Erythroblast (primary cell): ENCODE measurements at regions not wholly inside any gene's neighbourhood (a gene's known extent, or its start where the extent isn't known, plus 50 kb on each side); places are given as distances from the start of the nearest gene placed in this dataset.

ENCODE experiments used
- DNase-seq, 2 experiments: peaks; one replicate each; lab custom pipeline; 2025; lab: John Stamatoyannopoulos, UW
- GATA1 ChIP-seq: IDR thresholded peaks from 2 replicates; pipeline ENCODE4 v1.6.1; 2011; ENCODE audit warnings: low read depth, mild to moderate bottlenecking, control low read depth, low read length, moderate library complexity
- POLR2A ChIP-seq: IDR thresholded peaks from 2 replicates; pipeline ENCODE4 v1.6.1; 2011; ENCODE audit warnings: mild to moderate bottlenecking, low read length

GRCh38 chr7:46175221-46175620, 254.1 kb upstream of the IGFBP3 start:
- TF ChIP-seq GATA1 (no peak), POLR2A (no peak)
- DNase-seq = no peak

DNA sequence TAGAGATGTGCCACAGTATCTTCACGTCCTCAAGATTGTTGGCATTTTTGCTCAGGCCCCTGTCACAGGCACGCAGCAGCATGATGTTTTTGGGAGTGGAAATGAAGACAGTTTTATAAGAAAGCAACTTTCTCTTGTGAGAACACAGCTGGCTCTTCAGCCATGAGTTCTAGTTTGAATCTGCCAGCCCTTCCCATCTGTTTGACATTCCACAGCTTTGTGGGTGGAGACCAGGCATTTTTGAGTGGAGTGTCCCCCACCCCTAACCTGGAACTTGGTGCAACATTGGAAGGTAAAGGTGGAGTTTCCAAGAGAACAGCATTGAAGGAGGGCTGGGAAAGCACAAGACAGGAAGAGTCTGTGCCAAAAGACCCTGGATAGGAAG, 253.1 kb upstream of the IGFBP3 start:
- TF ChIP-seq GATA1 (no peak), POLR2A (no peak)
- no peak for DNase-seq

GRCh38 chr7:46173476-46174195, 252.6 kb upstream of the IGFBP3 start:
- no peak for DNase-seq
- TF ChIP-seq POLR2A (no peak), GATA1 (no peak)

DNA sequence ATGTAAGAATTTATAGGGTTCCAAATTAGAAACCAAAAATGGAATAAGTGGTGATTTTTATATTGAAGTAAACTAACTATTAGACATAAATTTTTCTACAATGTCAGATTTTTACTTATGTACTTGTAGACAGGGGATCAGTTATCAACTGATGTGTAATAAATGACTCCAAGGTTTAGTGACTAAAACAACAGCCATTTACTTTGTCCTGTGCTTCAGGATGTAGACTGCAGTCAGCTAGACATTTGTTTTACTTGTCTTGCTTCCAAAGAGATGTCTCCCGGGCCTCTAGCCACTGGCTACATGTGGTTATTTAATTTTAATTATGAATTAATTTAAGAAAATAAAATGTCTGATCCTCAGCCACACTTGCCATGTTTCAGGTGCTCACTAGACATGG, 249.7 kb upstream of the IGFBP3 start:
- TF ChIP-seq POLR2A (no peak), GATA1 (no peak)

GRCh38 chr7:46170021-46170420, 248.9 kb upstream of the IGFBP3 start:
- TF ChIP-seq POLR2A (no peak), GATA1 (no peak)
- DNase-seq = no peak

More for the DNA sequence above, 249.7 kb upstream of the IGFBP3 start:
- no peak for DNase-seq

GRCh38 chr7:46169384-46169755, 248.3 kb upstream of the IGFBP3 start:
- TF ChIP-seq GATA1 = no peak
- TF ChIP-seq POLR2A = no peak
- DNase-seq = no peak

- no peak for TF ChIP-seq GATA1
- no peak for TF ChIP-seq POLR2A
- DNase-seq = no peak
These were observed 247.8 kb upstream of the IGFBP3 start for GRCh38 chr7:46168671-46169383.

GRCh38 chr7:46168231-46168630, 247.2 kb upstream of the IGFBP3 start:
- no peak for DNase-seq

GRCh38 chr7:46165276-46165675, 244.2 kb upstream of the IGFBP3 start:
- DNase-seq = no peak
- TF ChIP-seq POLR2A (no peak), GATA1 (no peak)

More at GRCh38 chr7:46168231-46168630, 247.2 kb upstream of the IGFBP3 start:
- no peak for TF ChIP-seq POLR2A
- TF ChIP-seq GATA1 = no peak

DNA sequence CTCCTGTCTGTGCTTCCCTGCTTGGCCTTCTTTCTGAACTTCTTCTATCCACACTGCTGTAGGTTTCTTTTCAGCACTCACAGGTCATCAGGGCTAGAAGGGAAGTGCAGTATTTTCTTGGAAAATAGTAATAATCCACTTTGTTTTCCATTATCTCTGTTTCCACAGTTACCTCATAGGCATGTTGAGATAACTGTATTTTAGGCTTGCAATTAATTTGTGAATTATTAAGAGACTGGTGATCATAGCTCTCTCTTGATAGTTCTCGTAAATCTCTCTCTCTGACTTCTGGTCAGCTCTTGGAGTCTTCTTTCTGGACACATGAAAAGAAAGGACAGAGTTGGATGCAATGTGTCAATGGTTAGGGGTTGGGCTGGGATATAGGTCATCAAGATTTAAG, 243.6 kb upstream of the IGFBP3 start:
- no peak for DNase-seq
- no peak for TF ChIP-seq GATA1
- TF ChIP-seq POLR2A = no peak

GRCh38 chr7:46163246-46163645, 242.2 kb upstream of the IGFBP3 start:
- TF ChIP-seq POLR2A (no peak), GATA1 (no peak)
- no peak for DNase-seq

- TF ChIP-seq POLR2A (no peak), GATA1 (no peak)
- DNase-seq = no peak
These were observed 241.5 kb upstream of the IGFBP3 start for GRCh38 chr7:46162609-46163008.

- TF ChIP-seq POLR2A (no peak), GATA1 (no peak)
- DNase-seq = no peak
These were observed 239.8 kb upstream of the IGFBP3 start for GRCh38 chr7:46160861-46161260.

DNA sequence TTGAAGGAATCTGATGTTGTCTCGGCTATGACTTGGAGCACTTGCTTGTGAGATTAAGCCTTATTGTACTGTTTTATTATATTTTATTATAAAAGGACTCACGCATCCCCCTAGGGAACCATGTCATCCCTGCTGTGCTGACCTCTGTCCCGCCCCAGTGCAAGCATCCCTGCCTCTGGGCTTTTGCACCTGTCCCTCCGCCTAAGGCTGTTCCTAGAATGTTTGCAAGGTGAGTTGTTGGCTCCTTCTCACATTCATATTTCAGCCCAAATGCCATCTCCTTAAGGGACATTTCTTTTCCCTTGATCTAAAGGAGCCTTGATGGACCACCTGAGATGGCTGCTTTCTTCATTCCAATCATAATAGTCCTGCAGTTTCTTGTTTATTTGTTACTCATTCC, 236.9 kb upstream of the IGFBP3 start:
- TF ChIP-seq GATA1 (no peak), POLR2A (no peak)
- DNase-seq = no peak
